Osteocyte (in vitro differentiated cells): ENCODE measurements at regions not wholly inside any gene's neighbourhood (a gene's known extent, or its start where the extent isn't known, plus 50 kb on each side); places are given as distances from the start of the nearest gene placed in this dataset.

Experiments
- DNase-seq: peaks from one replicate; pipeline ENCODE4 v3.0.0; 2021; ENCODE audit warnings: mixed read lengths; ENCODE audit not compliant: unreplicated experiment; ENCODE audit errors: extremely low spot score
- H3K27ac Mint-ChIP-seq: one replicate; pipeline ENCODE4 v1.8.0; 2021; ENCODE audit warnings: mild to moderate bottlenecking, mixed read lengths; ENCODE audit not compliant: unreplicated experiment
- H3K27me3 Mint-ChIP-seq: one replicate; pipeline ENCODE4 v1.8.0; 2021; ENCODE audit warnings: mixed read lengths; ENCODE audit not compliant: unreplicated experiment
- H3K36me3 Mint-ChIP-seq: one replicate; pipeline ENCODE4 v1.8.0; 2021; ENCODE audit warnings: mixed read lengths; ENCODE audit not compliant: unreplicated experiment
- H3K4me1 Mint-ChIP-seq: one replicate; pipeline ENCODE4 v1.8.0; 2021; ENCODE audit warnings: mixed read lengths; ENCODE audit not compliant: unreplicated experiment
- H3K4me3 Mint-ChIP-seq: one replicate; pipeline ENCODE4 v1.8.0; 2021; ENCODE audit warnings: mild to moderate bottlenecking, moderate library complexity, mixed read lengths; ENCODE audit not compliant: unreplicated experiment
- H3K9me3 Mint-ChIP-seq: one replicate; pipeline ENCODE4 v1.8.0; 2021; ENCODE audit warnings: mixed read lengths; ENCODE audit not compliant: unreplicated experiment
- CTCF ChIP-seq: fragments of 200-600 bp; sonication (generic); IDR thresholded peaks from 2 replicates; pipeline ENCODE4 v1.5.0; 2021; ENCODE audit warnings: antibody characterized with exemption, mild to moderate bottlenecking, moderate library complexity

- Mint-ChIP-seq H3K27ac (no peak overlapping the region), H3K36me3 (no peaks in the 10 kb centered on the region), H3K9me3 (no peaks in the 10 kb centered on the region), H3K27me3 (no peaks in the 10 kb centered on the region), H3K4me3 (no peak overlapping the region), H3K4me1 (peaks cover 15% of the 10 kb centered on the region)
- DNase-seq: no peak
- no peak for TF ChIP-seq CTCF
Measured at GRCh38 chr6:134508862-134509498, 191.1 kb upstream of the SGK1 start.

- Mint-ChIP-seq H3K27ac (no peak overlapping the region), H3K9me3 (no peaks in the 10 kb centered on the region), H3K4me3 (no peak overlapping the region), H3K4me1 (peaks cover 11% of the 10 kb centered on the region), H3K36me3 (no peaks in the 10 kb centered on the region), H3K27me3 (no peaks in the 10 kb centered on the region)
- no peak for DNase-seq
- TF ChIP-seq CTCF: no peak
Measured at GRCh38 chr6:134506162-134506561, 188.2 kb upstream of the SGK1 start.

GRCh38 chr6:134503585-134504281 is 185.8 kb upstream of the SGK1 start:
- no peaks in the 10 kb centered on the region for H3K9me3 Mint-ChIP-seq
- TF ChIP-seq CTCF: no peak

GRCh38 chr6:134502614-134503549 is 185.0 kb upstream of the SGK1 start:
- H3K36me3 Mint-ChIP-seq: peaks cover 4% of the 10 kb centered on the region
- no peak for DNase-seq
- no peak overlapping the region for H3K4me3 Mint-ChIP-seq
- peaks cover 7% of the 10 kb centered on the region for H3K4me1 Mint-ChIP-seq
- H3K27ac Mint-ChIP-seq: no peak overlapping the region
- H3K27me3 Mint-ChIP-seq: no peaks in the 10 kb centered on the region
- no peaks in the 10 kb centered on the region for H3K9me3 Mint-ChIP-seq
- no peak for TF ChIP-seq CTCF

More at GRCh38 chr6:134503585-134504281, 185.8 kb upstream of the SGK1 start:
- Mint-ChIP-seq H3K36me3 (no peaks in the 10 kb centered on the region), H3K4me1 (peaks cover 7% of the 10 kb centered on the region), H3K4me3 (no peak overlapping the region), H3K27ac (no peak overlapping the region), H3K27me3 (no peaks in the 10 kb centered on the region)
- DNase-seq: no peak

- no peak overlapping the region for H3K4me3 Mint-ChIP-seq
- H3K36me3 Mint-ChIP-seq: peaks cover 4% of the 10 kb centered on the region
- H3K4me1 Mint-ChIP-seq: peaks cover 4% of the 10 kb centered on the region
- DNase-seq: no peak
- H3K27ac Mint-ChIP-seq: no peak overlapping the region
- no peak for TF ChIP-seq CTCF
- peaks cover 4% of the 10 kb centered on the region for H3K9me3 Mint-ChIP-seq
- H3K27me3 Mint-ChIP-seq: no peaks in the 10 kb centered on the region
Measured at GRCh38 chr6:134495890-134496248, 178.0 kb upstream of the SGK1 start.
